ENCODE measurements at regions not wholly inside any gene's neighbourhood (a gene's known extent, or its start where the extent isn't known, plus 50 kb on each side); places are given as distances from the start of the nearest gene placed in this dataset.
A peak's percentile ranks its signal among the peaks of the same experiment; 100 is the strongest.

GRCh38 chr5:114018186-114018585, 343.7 kb upstream of the KCNN2 start:
- TF ChIP-seq EZH2 (IDR thresholded peaks at IDR 0.05; ENCODE audit: borderline replicate concordance, low read length) (no peak), CTCF (IDR thresholded peaks at IDR 0.05; ENCODE audit: low read length) (0 out of 2 replicates have a peak, but pooled peaks have one; percentile 6)
- no peaks in the 10 kb centered on the region for H3K9me3 ChIP-seq (ENCODE audit: low read length)
- H3F3A ChIP-seq (ENCODE audit: insufficient read depth, low read length): no peaks in the 10 kb centered on the region
- no peak overlapping the region for H2AFZ ChIP-seq (ENCODE audit: low read length)
- no peaks in the 10 kb centered on the region for H3K36me3 ChIP-seq (ENCODE audit: insufficient read depth, low read length)
- H3K27me3 ChIP-seq (ENCODE audit: insufficient read depth, low read length): no peaks in the 10 kb centered on the region
- H3K9ac ChIP-seq (ENCODE audit: low read length): no peak overlapping the region
- H3K4me2 ChIP-seq (ENCODE audit: low read length): no peak overlapping the region
- H3K4me3 ChIP-seq (ENCODE audit: low read depth, low read length, poor library complexity, severe bottlenecking): no peak overlapping the region
- no peaks in the 10 kb centered on the region for H3K79me2 ChIP-seq (ENCODE audit: insufficient read depth, low read length)
- no peaks in the 10 kb centered on the region for H3K4me1 ChIP-seq (ENCODE audit: insufficient read depth, low read length, severe bottlenecking)
- no peak overlapping the region for H3K27ac ChIP-seq (ENCODE audit: low read depth, low read length, poor library complexity, severe bottlenecking)
- H3K9me2 ChIP-seq (ENCODE audit: low read depth, low read length): no peaks in the 10 kb centered on the region
- no peaks in the 10 kb centered on the region for H4K20me1 ChIP-seq (ENCODE audit: insufficient read depth, low read length)

- Histone ChIP-seq H4K20me1 (ENCODE audit: insufficient read depth, low read length) (no peaks in the 10 kb centered on the region), H3K4me3 (ENCODE audit: low read depth, low read length, poor library complexity, severe bottlenecking) (no peak overlapping the region), H3F3A (ENCODE audit: insufficient read depth, low read length) (no peaks in the 10 kb centered on the region), H3K9me2 (ENCODE audit: low read depth, low read length) (no peaks in the 10 kb centered on the region), H3K9ac (ENCODE audit: low read length) (no peak overlapping the region), H3K27ac (ENCODE audit: low read depth, low read length, poor library complexity, severe bottlenecking) (no peak overlapping the region), H3K9me3 (ENCODE audit: low read length) (no peaks in the 10 kb centered on the region), H3K4me2 (ENCODE audit: low read length) (no peak overlapping the region), H3K27me3 (ENCODE audit: insufficient read depth, low read length) (no peaks in the 10 kb centered on the region), H2AFZ (ENCODE audit: low read length) (no peak overlapping the region), H3K36me3 (ENCODE audit: insufficient read depth, low read length) (no peaks in the 10 kb centered on the region), H3K79me2 (ENCODE audit: insufficient read depth, low read length) (no peaks in the 10 kb centered on the region), H3K4me1 (ENCODE audit: insufficient read depth, low read length, severe bottlenecking) (no peaks in the 10 kb centered on the region)
- TF ChIP-seq EZH2 (IDR thresholded peaks at IDR 0.05; ENCODE audit: borderline replicate concordance, low read length) (no peak), CTCF (IDR thresholded peaks at IDR 0.05; ENCODE audit: low read length) (no peak)
Measured at GRCh38 chr5:114038756-114039155, 323.1 kb upstream of the KCNN2 start.

GRCh38 chr5:114050087-114050486, 311.8 kb upstream of the KCNN2 start:
- Histone ChIP-seq H3K4me3 (ENCODE audit: low read depth, low read length, poor library complexity, severe bottlenecking) (no peak overlapping the region), H3K36me3 (ENCODE audit: insufficient read depth, low read length) (no peaks in the 10 kb centered on the region), H3K79me2 (ENCODE audit: insufficient read depth, low read length) (no peaks in the 10 kb centered on the region), H4K20me1 (ENCODE audit: insufficient read depth, low read length) (no peaks in the 10 kb centered on the region), H3K27me3 (ENCODE audit: insufficient read depth, low read length) (no peaks in the 10 kb centered on the region), H3K4me1 (ENCODE audit: insufficient read depth, low read length, severe bottlenecking) (no peaks in the 10 kb centered on the region), H3F3A (ENCODE audit: insufficient read depth, low read length) (no peaks in the 10 kb centered on the region), H3K4me2 (ENCODE audit: low read length) (no peak overlapping the region), H3K9me3 (ENCODE audit: low read length) (no peaks in the 10 kb centered on the region), H3K27ac (ENCODE audit: low read depth, low read length, poor library complexity, severe bottlenecking) (no peak overlapping the region), H3K9ac (ENCODE audit: low read length) (no peak overlapping the region), H3K9me2 (ENCODE audit: low read depth, low read length) (no peaks in the 10 kb centered on the region), H2AFZ (ENCODE audit: low read length) (no peak overlapping the region)
- no peak for TF ChIP-seq EZH2 (IDR thresholded peaks at IDR 0.05; ENCODE audit: borderline replicate concordance, low read length)
- no peak for TF ChIP-seq CTCF (IDR thresholded peaks at IDR 0.05; ENCODE audit: low read length)
